Stimulated activated naive CD4-positive, alpha-beta T cell (primary cell): ENCODE measurements at regions not wholly inside any gene's neighbourhood (a gene's known extent, or its start where the extent isn't known, plus 50 kb on each side); places are given as distances from the start of the nearest gene placed in this dataset.
"Not testable (repeated sequence)": the region's sequence is repeated elsewhere in the genome, so short reads cannot be mapped to it uniquely, and the experiment has no call there.

Experiments
- DNase-seq, 6 experiments: peaks; one replicate each; lab custom pipeline; 2025; lab: John Stamatoyannopoulos, UW

GRCh38 chr7:10284001-10284400, 689.7 kb upstream of the PHF14 start:
- no peak for DNase-seq

- DNase-seq = no peak
These were observed 674.3 kb upstream of the PHF14 start for GRCh38 chr7:10299384-10299783.

GRCh38 chr7:10300577-10300976, 673.1 kb upstream of the PHF14 start:
- DNase-seq = no peak

- no peak for DNase-seq
These were observed 665.4 kb upstream of the PHF14 start for GRCh38 chr7:10308276-10308675.

GRCh38 chr7:10312942-10313341, 660.7 kb upstream of the PHF14 start:
- no peak for DNase-seq

GRCh38 chr7:10315881-10316280, 657.8 kb upstream of the PHF14 start:
- no peak for DNase-seq

GRCh38 chr7:10316488-10316887, 657.2 kb upstream of the PHF14 start:
- no peak for DNase-seq

- DNase-seq = no peak
These were observed 648.3 kb upstream of the PHF14 start for GRCh38 chr7:10325395-10325794.

GRCh38 chr7:10343108-10343507, 630.6 kb upstream of the PHF14 start:
- no peak for DNase-seq

- DNase-seq = no peak
These were observed 627.6 kb upstream of the PHF14 start for GRCh38 chr7:10346032-10346431.

- no peak for DNase-seq
These were observed 617.9 kb upstream of the PHF14 start for GRCh38 chr7:10355816-10356215.

- no peak for DNase-seq
These were observed 613.6 kb upstream of the PHF14 start for GRCh38 chr7:10360050-10360449.

- no peak for DNase-seq
These were observed 571.9 kb upstream of the PHF14 start for GRCh38 chr7:10401793-10402192.

- no peak for DNase-seq
These were observed 561.2 kb upstream of the PHF14 start for GRCh38 chr7:10412422-10413019.

GRCh38 chr7:10418985-10419384, 554.7 kb upstream of the PHF14 start:
- DNase-seq = no peak

- DNase-seq = no peak
These were observed 544.6 kb upstream of the PHF14 start for GRCh38 chr7:10429031-10429430.

- DNase-seq = no peak
These were observed 544.2 kb upstream of the PHF14 start for GRCh38 chr7:10429511-10429910.

- no peak for DNase-seq
These were observed 537.4 kb upstream of the PHF14 start for GRCh38 chr7:10436302-10436701.

GRCh38 chr7:10439027-10439426, 534.6 kb upstream of the PHF14 start:
- DNase-seq = no peak

GRCh38 chr7:10455936-10456335, 517.7 kb upstream of the PHF14 start:
- DNase-seq = no peak

GRCh38 chr7:10460474-10460873, 513.2 kb upstream of the PHF14 start:
- DNase-seq = no peak

- no peak for DNase-seq
These were observed 510.0 kb upstream of the PHF14 start for GRCh38 chr7:10463701-10464100.

GRCh38 chr7:10465536-10465935, 508.1 kb upstream of the PHF14 start:
- DNase-seq = not testable (repeated sequence)

GRCh38 chr7:10468908-10469307, 504.8 kb upstream of the PHF14 start:
- DNase-seq = no peak

- DNase-seq = no peak
These were observed 504.2 kb upstream of the PHF14 start for GRCh38 chr7:10469476-10469875.
